ENCODE measurements at regions not wholly inside any gene's neighbourhood (a gene's known extent, or its start where the extent isn't known, plus 50 kb on each side); places are given as distances from the start of the nearest gene placed in this dataset.
"Not testable (repeated sequence)": the region's sequence is repeated elsewhere in the genome, so short reads cannot be mapped to it uniquely, and the experiment has no call there.

GRCh38 chr15:61401903-61402698 lies 173.0 kb upstream of the RORA start:
- no peak for DNase-seq (ENCODE audit: low read depth)

GRCh38 chr15:61398310-61398709 lies 169.2 kb upstream of the RORA start:
- no peak for DNase-seq (ENCODE audit: low read depth)

- no peak for DNase-seq (ENCODE audit: low read depth)
Observed at GRCh38 chr15:61396235-61396919, 167.3 kb upstream of the RORA start.

- no peak for DNase-seq (ENCODE audit: low read depth)
Observed at GRCh38 chr15:61393949-61394348, 164.8 kb upstream of the RORA start.

- no peak for DNase-seq (ENCODE audit: low read depth)
Observed at GRCh38 chr15:61393524-61393923, 164.4 kb upstream of the RORA start.

GRCh38 chr15:61390138-61390537 lies 161.0 kb upstream of the RORA start:
- no peak for DNase-seq (ENCODE audit: low read depth)

GRCh38 chr15:61389334-61390028 lies 160.4 kb upstream of the RORA start:
- DNase-seq (ENCODE audit: low read depth): no peak

GRCh38 chr15:61387675-61388074 lies 158.6 kb upstream of the RORA start:
- DNase-seq (ENCODE audit: low read depth): no peak

- DNase-seq (ENCODE audit: low read depth): peak; percentile 3
Observed at GRCh38 chr15:61383421-61383820, 154.3 kb upstream of the RORA start.

GRCh38 chr15:61382927-61383326 lies 153.8 kb upstream of the RORA start:
- no peak for DNase-seq (ENCODE audit: low read depth)

- no peak for DNase-seq (ENCODE audit: low read depth)
Observed at GRCh38 chr15:61381501-61381900, 152.4 kb upstream of the RORA start.

- DNase-seq (ENCODE audit: low read depth): no peak
Observed at GRCh38 chr15:61380270-61380669, 151.2 kb upstream of the RORA start.

- DNase-seq (ENCODE audit: low read depth): no peak
Observed at GRCh38 chr15:61379005-61379404, 149.9 kb upstream of the RORA start.

GRCh38 chr15:61376961-61377360 lies 147.9 kb upstream of the RORA start:
- DNase-seq (ENCODE audit: low read depth): no peak

GRCh38 chr15:61376516-61376915 lies 147.4 kb upstream of the RORA start:
- no peak for DNase-seq (ENCODE audit: low read depth)

GRCh38 chr15:61374848-61375247 lies 145.7 kb upstream of the RORA start:
- DNase-seq (ENCODE audit: low read depth): no peak

- DNase-seq (ENCODE audit: low read depth): no peak
Observed at GRCh38 chr15:61367953-61368352, 138.9 kb upstream of the RORA start.

- no peak for DNase-seq (ENCODE audit: low read depth)
Observed at GRCh38 chr15:61364871-61365270, 135.8 kb upstream of the RORA start.

GRCh38 chr15:61362912-61363311 lies 133.8 kb upstream of the RORA start:
- DNase-seq (ENCODE audit: low read depth): not testable (repeated sequence)

GRCh38 chr15:61344293-61344692 lies 115.2 kb upstream of the RORA start:
- no peak for DNase-seq (ENCODE audit: low read depth)

- no peak for DNase-seq (ENCODE audit: low read depth)
Observed at GRCh38 chr15:61342390-61342789, 113.3 kb upstream of the RORA start.

- DNase-seq (ENCODE audit: low read depth): no peak
Observed at GRCh38 chr15:61339516-61339915, 110.4 kb upstream of the RORA start.

- no peak for DNase-seq (ENCODE audit: low read depth)
Observed at GRCh38 chr15:61337541-61337940, 108.4 kb upstream of the RORA start.
